D721Med (cell line): ENCODE measurements at regions not wholly inside any gene's neighbourhood (a gene's known extent, or its start where the extent isn't known, plus 50 kb on each side); places are given as distances from the start of the nearest gene placed in this dataset.
A peak's percentile ranks its signal among the peaks of the same experiment; 100 is the strongest.
"Not testable (repeated sequence)": the region's sequence is repeated elsewhere in the genome, so short reads cannot be mapped to it uniquely, and the experiment has no call there.

Experiments used
- DNase-seq: peaks from one replicate; pipeline ENCODE4 v3.0.0; 2011; ENCODE audit warnings: low spot score; ENCODE audit not compliant: insufficient read length
- FAIRE-seq: peaks from 2 replicates; lab custom pipeline; 2011; peaks lifted over from hg19 to GRCh38; lab: Jason Lieb, UNC
- TF ChIP-seq, protein P1 (sequence below): IDR thresholded peaks from 2 replicates; pipeline ENCODE4 v1.5.1; 2012; ENCODE audit warnings: mild to moderate bottlenecking, control low read depth; ENCODE audit not compliant: insufficient read depth; ENCODE audit errors: missing control alignments

DNA sequence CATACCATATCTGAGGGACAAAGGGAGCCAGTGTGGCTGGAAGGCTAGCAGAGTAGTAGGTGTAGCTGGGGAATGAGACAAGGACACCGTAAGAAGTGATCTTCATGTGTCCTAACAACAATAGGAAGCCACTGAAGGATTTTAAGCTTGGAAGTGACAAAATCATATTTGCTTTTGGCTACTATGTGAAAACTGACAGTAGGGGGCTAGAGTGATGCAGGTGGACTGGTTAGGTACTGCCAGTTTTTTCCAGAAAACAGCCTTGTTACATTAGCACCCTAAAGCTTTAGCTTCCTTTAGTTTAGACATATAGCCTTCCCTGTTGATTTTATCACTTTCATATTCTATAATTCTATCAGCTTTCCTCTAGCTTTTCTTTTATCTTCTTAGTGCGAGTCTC, 637.1 kb downstream of the ANKRD7 start:
- FAIRE-seq (no peak), DNase-seq (no peak)

DNA sequence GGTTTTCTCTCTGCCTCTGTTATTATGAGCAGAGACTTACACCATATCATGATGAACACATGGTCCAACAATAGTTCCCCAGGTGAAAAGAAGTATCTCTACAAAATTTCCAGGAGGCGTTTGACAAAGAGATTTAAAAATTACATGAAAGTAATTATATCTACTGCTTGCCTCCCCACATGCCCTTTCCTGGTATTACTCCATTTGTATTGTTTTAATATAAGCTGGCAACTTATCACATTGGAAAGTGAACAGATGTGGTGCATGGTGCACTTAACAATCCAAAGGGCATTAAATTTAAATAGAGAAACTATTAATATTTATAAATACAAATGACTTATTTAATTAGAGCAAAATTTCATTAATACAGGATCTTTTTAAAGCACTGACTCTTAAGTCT, 638.2 kb downstream of the ANKRD7 start:
- TF ChIP-seq, protein P1, sequence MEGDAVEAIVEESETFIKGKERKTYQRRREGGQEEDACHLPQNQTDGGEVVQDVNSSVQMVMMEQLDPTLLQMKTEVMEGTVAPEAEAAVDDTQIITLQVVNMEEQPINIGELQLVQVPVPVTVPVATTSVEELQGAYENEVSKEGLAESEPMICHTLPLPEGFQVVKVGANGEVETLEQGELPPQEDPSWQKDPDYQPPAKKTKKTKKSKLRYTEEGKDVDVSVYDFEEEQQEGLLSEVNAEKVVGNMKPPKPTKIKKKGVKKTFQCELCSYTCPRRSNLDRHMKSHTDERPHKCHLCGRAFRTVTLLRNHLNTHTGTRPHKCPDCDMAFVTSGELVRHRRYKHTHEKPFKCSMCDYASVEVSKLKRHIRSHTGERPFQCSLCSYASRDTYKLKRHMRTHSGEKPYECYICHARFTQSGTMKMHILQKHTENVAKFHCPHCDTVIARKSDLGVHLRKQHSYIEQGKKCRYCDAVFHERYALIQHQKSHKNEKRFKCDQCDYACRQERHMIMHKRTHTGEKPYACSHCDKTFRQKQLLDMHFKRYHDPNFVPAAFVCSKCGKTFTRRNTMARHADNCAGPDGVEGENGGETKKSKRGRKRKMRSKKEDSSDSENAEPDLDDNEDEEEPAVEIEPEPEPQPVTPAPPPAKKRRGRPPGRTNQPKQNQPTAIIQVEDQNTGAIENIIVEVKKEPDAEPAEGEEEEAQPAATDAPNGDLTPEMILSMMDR, result no peak
- FAIRE-seq, result no peak
- no peak for DNase-seq

More for the DNA sequence above, 637.1 kb downstream of the ANKRD7 start:
- TF ChIP-seq, protein P1, result no peak

DNA sequence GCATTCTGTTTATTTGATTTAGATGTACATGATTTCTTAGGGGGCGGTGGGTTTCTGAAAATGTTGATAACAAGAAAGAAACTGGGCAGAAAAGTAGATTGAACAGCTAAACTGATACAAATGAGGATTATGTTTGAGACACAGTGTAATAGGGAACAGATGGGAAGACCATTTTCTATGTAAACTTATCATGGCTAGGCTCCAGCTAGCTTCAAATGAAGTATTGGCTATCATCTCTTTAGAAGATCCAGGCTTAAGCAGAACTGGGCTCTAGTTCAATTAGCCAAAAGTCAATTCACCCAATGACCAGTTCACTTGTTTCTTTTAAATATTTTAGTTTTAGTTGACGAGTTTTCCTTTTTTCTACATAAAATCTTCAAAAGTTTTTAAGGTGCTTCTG, 639.5 kb downstream of the ANKRD7 start:
- no peak for DNase-seq
- TF ChIP-seq, protein P1, result no peak
- peak; percentile 64 for FAIRE-seq

DNA sequence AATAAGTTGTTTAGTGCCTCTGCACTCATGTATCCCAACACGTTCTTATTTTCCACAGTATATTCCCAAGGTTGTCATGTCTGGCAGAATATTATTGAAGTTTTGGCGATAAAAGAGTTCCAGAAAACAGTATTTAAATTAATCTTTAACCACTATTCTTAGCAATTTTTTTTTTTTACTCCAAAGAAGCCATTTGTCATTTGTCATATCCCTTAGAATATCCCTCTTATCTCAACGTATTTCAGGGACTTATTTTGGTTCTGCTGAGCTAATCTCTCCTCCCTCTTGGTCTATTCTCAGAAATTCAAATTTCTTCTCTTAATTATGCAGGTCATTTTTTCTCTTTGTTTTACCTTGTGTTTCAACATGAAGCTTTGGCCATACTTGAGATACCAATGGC, 643.4 kb downstream of the ANKRD7 start:
- no peak for DNase-seq
- FAIRE-seq, result no peak
- TF ChIP-seq, protein P1, result no peak

DNA sequence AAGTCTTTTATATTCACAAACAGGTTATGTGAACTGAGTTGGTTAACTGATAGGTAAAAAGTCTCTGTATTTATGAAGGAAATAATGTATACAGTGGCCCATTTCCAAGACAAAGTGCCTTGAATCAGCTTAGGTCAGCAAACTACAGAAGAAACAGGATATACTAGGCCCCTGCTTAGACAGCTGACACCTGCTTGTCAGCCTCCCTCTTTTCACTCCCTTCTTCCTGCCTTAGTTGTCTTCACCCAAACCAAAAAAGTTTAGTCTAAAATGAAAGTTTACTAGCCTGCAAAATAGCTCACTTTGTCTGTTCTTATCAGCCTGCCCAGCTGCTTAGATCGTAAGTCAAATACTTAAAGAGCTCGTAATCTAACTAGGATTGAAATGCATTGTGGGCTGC, 644.6 kb downstream of the ANKRD7 start:
- not testable (repeated sequence) for FAIRE-seq, DNase-seq

DNA sequence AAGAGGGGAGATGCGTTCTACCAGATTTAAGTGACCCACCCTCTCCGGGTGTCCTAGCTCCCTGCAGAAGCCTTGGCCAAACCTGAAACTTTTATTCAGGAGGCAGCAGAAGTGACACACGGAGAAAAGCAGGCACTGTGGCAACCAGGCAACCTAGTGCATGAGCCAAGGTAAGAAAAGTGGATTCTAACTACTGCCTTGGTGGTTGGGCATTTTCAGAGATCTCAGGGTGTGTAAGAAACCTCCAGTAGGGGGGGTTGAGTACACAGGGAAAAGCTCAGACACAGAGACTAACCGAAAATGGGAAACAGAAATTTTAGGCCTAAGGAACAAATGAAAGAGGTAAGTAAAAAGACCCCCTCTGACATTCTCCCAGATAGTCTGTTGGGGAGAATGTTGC, 645.7 kb downstream of the ANKRD7 start:
- TF ChIP-seq, protein P1, result peak; percentile 14
- FAIRE-seq (no peak), DNase-seq (no peak)

DNA sequence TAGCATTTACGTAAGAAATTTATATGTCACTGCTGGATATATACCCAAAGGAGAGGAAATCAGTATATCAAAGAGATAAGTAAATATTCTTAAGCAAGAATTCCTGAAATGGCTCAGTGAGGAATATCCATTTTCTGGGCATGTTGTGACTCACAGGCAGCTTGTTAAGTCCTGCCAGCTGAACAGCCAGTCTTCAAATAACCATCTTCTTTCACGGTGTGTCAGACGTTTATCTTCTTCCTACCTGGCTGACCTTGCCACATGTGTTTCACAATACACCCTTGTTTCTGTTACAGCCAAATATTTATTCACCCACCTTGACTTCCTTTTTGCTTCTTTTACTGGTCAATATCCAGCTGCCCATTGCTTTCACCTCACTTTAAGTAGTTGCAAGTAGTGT, 648.1 kb downstream of the ANKRD7 start:
- FAIRE-seq (no peak), DNase-seq (no peak)
- TF ChIP-seq, protein P1, result no peak

DNA sequence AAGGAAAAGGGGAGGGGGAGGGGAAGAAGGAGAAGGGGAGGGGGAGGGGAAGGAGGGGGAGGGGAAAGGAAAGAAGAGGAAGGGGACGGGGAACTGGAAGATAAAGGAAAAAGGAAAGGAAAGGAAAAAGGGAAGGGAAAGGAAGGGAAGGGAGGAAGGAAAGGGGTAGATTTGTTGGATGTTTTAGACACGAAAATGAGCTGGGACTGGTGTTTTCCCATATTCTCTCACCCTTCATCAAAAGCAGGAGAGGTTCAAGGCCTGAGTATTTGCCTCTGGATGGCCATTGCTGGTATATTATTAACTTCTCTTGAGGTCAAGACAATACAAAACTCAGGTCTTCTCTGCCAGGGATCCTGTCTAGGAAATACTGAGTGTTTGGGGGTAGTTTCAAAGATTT, 652.7 kb downstream of the ANKRD7 start:
- no peak for DNase-seq
- TF ChIP-seq, protein P1, result no peak
- no peak for FAIRE-seq
